ENCODE measurements at regions not wholly inside any gene's neighbourhood (a gene's known extent, or its start where the extent isn't known, plus 50 kb on each side); places are given as distances from the start of the nearest gene placed in this dataset.

DNA sequence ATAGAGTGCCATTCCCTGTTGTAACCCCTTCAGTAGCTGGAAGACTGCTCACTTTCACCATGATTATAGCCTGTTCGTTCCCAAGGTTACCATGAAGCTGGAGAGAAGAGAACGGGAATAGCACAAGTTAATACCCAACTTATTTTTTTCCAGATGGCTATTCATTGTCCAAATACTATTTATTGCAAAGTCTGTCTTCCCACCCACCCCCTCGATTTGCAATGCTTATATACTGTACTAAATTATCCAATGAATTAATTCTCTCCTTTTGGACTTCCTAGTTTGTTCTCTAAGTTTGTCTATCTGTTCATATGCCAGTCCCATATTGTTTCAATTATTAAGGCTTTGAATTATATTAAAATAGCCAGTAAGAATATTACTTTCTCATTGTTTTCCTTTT lies 231.0 kb downstream of the RAB11FIP4 start:
- TF ChIP-seq, protein P1, sequence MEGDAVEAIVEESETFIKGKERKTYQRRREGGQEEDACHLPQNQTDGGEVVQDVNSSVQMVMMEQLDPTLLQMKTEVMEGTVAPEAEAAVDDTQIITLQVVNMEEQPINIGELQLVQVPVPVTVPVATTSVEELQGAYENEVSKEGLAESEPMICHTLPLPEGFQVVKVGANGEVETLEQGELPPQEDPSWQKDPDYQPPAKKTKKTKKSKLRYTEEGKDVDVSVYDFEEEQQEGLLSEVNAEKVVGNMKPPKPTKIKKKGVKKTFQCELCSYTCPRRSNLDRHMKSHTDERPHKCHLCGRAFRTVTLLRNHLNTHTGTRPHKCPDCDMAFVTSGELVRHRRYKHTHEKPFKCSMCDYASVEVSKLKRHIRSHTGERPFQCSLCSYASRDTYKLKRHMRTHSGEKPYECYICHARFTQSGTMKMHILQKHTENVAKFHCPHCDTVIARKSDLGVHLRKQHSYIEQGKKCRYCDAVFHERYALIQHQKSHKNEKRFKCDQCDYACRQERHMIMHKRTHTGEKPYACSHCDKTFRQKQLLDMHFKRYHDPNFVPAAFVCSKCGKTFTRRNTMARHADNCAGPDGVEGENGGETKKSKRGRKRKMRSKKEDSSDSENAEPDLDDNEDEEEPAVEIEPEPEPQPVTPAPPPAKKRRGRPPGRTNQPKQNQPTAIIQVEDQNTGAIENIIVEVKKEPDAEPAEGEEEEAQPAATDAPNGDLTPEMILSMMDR (IDR thresholded peaks at IDR 0.05; ENCODE audit: poor library complexity), result no peak
- TF ChIP-seq EZH2phosphoT487 (IDR thresholded peaks at IDR 0.05; ENCODE audit: low read depth, severe bottlenecking, unreplicated experiment), result no peak

Data from hepatocyte (in vitro differentiated cells).